ENCODE measurements at regions not wholly inside any gene's neighbourhood (a gene's known extent, or its start where the extent isn't known, plus 50 kb on each side); places are given as distances from the start of the nearest gene placed in this dataset.

GRCh38 chr16:26756633-26757032, 310.1 kb upstream of the C16orf82 start:
- POLR2A ChIA-PET: no interaction called here
- ATAC-seq (no peak), FAIRE-seq (no peak), DNase-seq (ENCODE audit: extremely low read depth in 1 of 4, low spot score in 3 of 4) (no peak)
- no peak overlapping the region for H3K4me2 ChIP-seq (ENCODE audit: insufficient read depth, low read length)
- TF ChIP-seq ZNF354B (CRISPR knock-in tag; IDR thresholded peaks at IDR 0.05): no peak
- 0 out of 2 replicates have a peak, but pooled peaks have one; percentile 48 for TF ChIP-seq EGR1 (conservative IDR thresholded peaks at IDR 0.05)
- no peak overlapping the region for H3K27ac ChIP-seq (ENCODE audit: extremely low read depth, low read depth, low read length)
- H3K9ac ChIP-seq (ENCODE audit: insufficient read depth in 1 of 2, low read depth in 2 of 2, low read length in 2 of 2): no peak overlapping the region
- H3K36me3 ChIP-seq (ENCODE audit: control insufficient read depth, insufficient read depth, low read length): no peaks in the 10 kb centered on the region
- no peak overlapping the region for H2AFZ ChIP-seq (ENCODE audit: low read depth, low read length)
- peaks cover 0 to 5% of the 10 kb centered on the region in 2 experiments; a peak in 2 of 5 replicates for H3K27me3 ChIP-seq (ENCODE audit: control insufficient read depth in 2 of 2, insufficient read depth in 2 of 2, low read length in 2 of 2)
- H3K79me2 ChIP-seq (ENCODE audit: control insufficient read depth, insufficient read depth, low read length): no peaks in the 10 kb centered on the region
- H3K4me1 ChIP-seq (replicated peaks in 1 of 2; ENCODE audit: control insufficient read depth in 2 of 2, insufficient read depth in 2 of 2, low read length in 2 of 2): no peaks in the 10 kb centered on the region
- no peaks in the 10 kb centered on the region for H3K9me3 ChIP-seq (replicated peaks; ENCODE audit: control insufficient read depth, insufficient read depth, low read depth, low read length)
- no peaks in the 10 kb centered on the region for H3K9me1 ChIP-seq (ENCODE audit: control insufficient read depth, insufficient read depth, low read length)
- 0% methylated on average over 1 of the region's 1 CpG for WGBS (ENCODE audit: insufficient coverage, low coverage, missing lambda C conversion rate)
- no peak overlapping the region for H3K4me3 ChIP-seq
- CTCF ChIA-PET (ENCODE audit: low intra/inter-chr PET ratio): no interaction called here
- intact Hi-C loops (cut with micrococcal nuclease): no loop called here
- in situ Hi-C loops (cut with MboI): no loop called here
- BruUV-seq (replicated peaks): no TSS peak
- no peaks in the 10 kb centered on the region for H4K20me1 ChIP-seq (replicated peaks; ENCODE audit: control insufficient read depth, insufficient read depth, low read length)

- DNase-seq (ENCODE audit: extremely low read depth in 1 of 4, low spot score in 3 of 4) (no peak), ATAC-seq (no peak), FAIRE-seq (no peak)
- in situ Hi-C loops (cut with MboI): no loop called here
- H3K79me2 ChIP-seq (ENCODE audit: control insufficient read depth, insufficient read depth, low read length): no peaks in the 10 kb centered on the region
- no peaks in the 10 kb centered on the region for H3K27me3 ChIP-seq (ENCODE audit: control insufficient read depth in 2 of 2, insufficient read depth in 2 of 2, low read length in 2 of 2)
- ChIA-PET CTCF (ENCODE audit: low intra/inter-chr PET ratio) (no interaction called here), POLR2A (interaction anchor here (0.6 kb wide), 1 partner anchor 629 kb away, joined by 3 read pairs; no protein-coding TSS in a partner anchor)
- H3K9me1 ChIP-seq (ENCODE audit: control insufficient read depth, insufficient read depth, low read length): no peaks in the 10 kb centered on the region
- intact Hi-C loops (cut with micrococcal nuclease): no loop called here
- no TSS peak for BruUV-seq (replicated peaks)
- H3K4me2 ChIP-seq (ENCODE audit: insufficient read depth, low read length): no peak overlapping the region
- no peak overlapping the region for H2AFZ ChIP-seq (ENCODE audit: low read depth, low read length)
- TF ChIP-seq MTA2 (IDR thresholded peaks at IDR 0.05; ENCODE audit: low read depth) (no peak), MBD1 (CRISPR knock-in tag; IDR thresholded peaks at IDR 0.05) (no peak), TCF7L2 (IDR thresholded peaks at IDR 0.05; ENCODE audit: low read depth, low read length) (no peak), REST (IDR thresholded peaks at IDR 0.05; ENCODE audit: borderline replicate concordance) (peak; percentile 75), REST (CRISPR knock-in tag; IDR thresholded peaks at IDR 0.05; ENCODE audit: low read depth) (no peak), EHMT2 (IDR thresholded peaks at IDR 0.05) (0 out of 2 replicates have a peak, but pooled peaks have one; percentile 61)
- H4K20me1 ChIP-seq (replicated peaks; ENCODE audit: control insufficient read depth, insufficient read depth, low read length): no peaks in the 10 kb centered on the region
- H3K27ac ChIP-seq (ENCODE audit: extremely low read depth, low read depth, low read length): no peak overlapping the region
- no peaks in the 10 kb centered on the region for H3K36me3 ChIP-seq (ENCODE audit: control insufficient read depth, insufficient read depth, low read length)
- H3K9me3 ChIP-seq (replicated peaks; ENCODE audit: control insufficient read depth, insufficient read depth, low read depth, low read length): no peaks in the 10 kb centered on the region
- H3K4me3 ChIP-seq: no peak overlapping the region
- WGBS (ENCODE audit: insufficient coverage, low coverage, missing lambda C conversion rate): 4% methylated on average over 8 of the region's 8 CpGs
- no peak overlapping the region for H3K9ac ChIP-seq (ENCODE audit: insufficient read depth in 1 of 2, low read depth in 2 of 2, low read length in 2 of 2)
- no peaks in the 10 kb centered on the region for H3K4me1 ChIP-seq (replicated peaks in 1 of 2; ENCODE audit: control insufficient read depth in 2 of 2, insufficient read depth in 2 of 2, low read length in 2 of 2)
These were observed 304.1 kb upstream of the C16orf82 start for GRCh38 chr16:26762594-26762993.
